H9 (cell line): ENCODE measurements at regions not wholly inside any gene's neighbourhood (a gene's known extent, or its start where the extent isn't known, plus 50 kb on each side); places are given as distances from the start of the nearest gene placed in this dataset.

Experiments
- DNase-seq: peaks from one replicate; pipeline ENCODE4 v3.0.0-alpha.2; 2017
- H2AFZ ChIP-seq: one replicate; pipeline ENCODE4 v1.6.1; 2013; ENCODE audit warnings: mild to moderate bottlenecking, low read length, control low read depth, moderate library complexity
- H2AK5ac ChIP-seq: 2 replicates; pipeline ENCODE4 v1.6.1; 2013; ENCODE audit warnings: low read length, control low read depth, mixed read lengths; ENCODE audit not compliant: insufficient read length
- H2BK120ac ChIP-seq: one replicate; pipeline ENCODE4 v1.6.1; 2013; ENCODE audit warnings: low read depth, mild to moderate bottlenecking, low read length, control low read depth, inconsistent platforms; ENCODE audit not compliant: poor library complexity, severe bottlenecking
- H2BK12ac ChIP-seq: 2 replicates; pipeline ENCODE4 v1.6.1; 2013; ENCODE audit warnings: low read length, control low read depth, mixed read lengths, low read depth; ENCODE audit not compliant: insufficient read length
- H2BK15ac ChIP-seq: 2 replicates; pipeline ENCODE4 v1.6.1; 2013; ENCODE audit warnings: low read depth, low read length, control low read depth
- H2BK20ac ChIP-seq: one replicate; pipeline ENCODE4 v1.6.1; 2013; ENCODE audit warnings: low read depth, mild to moderate bottlenecking, low read length, control low read depth, inconsistent platforms; ENCODE audit not compliant: poor library complexity, severe bottlenecking
- H2BK5ac ChIP-seq: 2 replicates; pipeline ENCODE4 v1.6.1; 2013; ENCODE audit warnings: low read length, control low read depth, mixed read lengths; ENCODE audit not compliant: insufficient read length
- H3K14ac ChIP-seq: 2 replicates; pipeline ENCODE4 v1.6.1; 2013; ENCODE audit warnings: low read length, control low read depth; ENCODE audit not compliant: insufficient read depth
- H3K18ac ChIP-seq: 2 replicates; pipeline ENCODE4 v1.6.1; 2013; ENCODE audit warnings: low read depth, mild to moderate bottlenecking, mixed read lengths, low read length, control low read depth; ENCODE audit not compliant: insufficient read length
- H3K23ac ChIP-seq: 2 replicates; pipeline ENCODE4 v1.6.1; 2013; ENCODE audit warnings: low read length, control low read depth, mixed read lengths, low read depth; ENCODE audit not compliant: insufficient read length
- H3K23me2 ChIP-seq: 2 replicates; pipeline ENCODE4 v1.6.1; 2013; ENCODE audit warnings: low read depth, mild to moderate bottlenecking, mixed read lengths, low read length, control low read depth; ENCODE audit not compliant: insufficient read length, poor library complexity, severe bottlenecking
- H3K27ac ChIP-seq: 2 replicates; pipeline ENCODE4 v1.5.1; 2013; ENCODE audit warnings: low read length, control low read depth, mixed read lengths, low read depth; ENCODE audit not compliant: insufficient read length
- H3K27me3 ChIP-seq: 2 replicates; pipeline ENCODE4 v1.6.1; 2013; ENCODE audit warnings: low read length, control low read depth, inconsistent platforms; ENCODE audit not compliant: insufficient read depth
- H3K4ac ChIP-seq: 2 replicates; pipeline ENCODE4 v1.6.1; 2013; ENCODE audit warnings: low read depth, mild to moderate bottlenecking, control low read depth, inconsistent platforms, low read length, moderate library complexity
- H3K4me1 ChIP-seq: 2 replicates; pipeline ENCODE4 v1.6.1; 2013; ENCODE audit warnings: low read length, control low read depth, inconsistent platforms; ENCODE audit not compliant: insufficient read depth
- H3K4me2 ChIP-seq: 2 replicates; pipeline ENCODE4 v1.6.1; 2013; ENCODE audit warnings: low read length, control low read depth, mixed read lengths; ENCODE audit not compliant: insufficient read length, insufficient read depth
- H3K56ac ChIP-seq: 2 replicates; pipeline ENCODE4 v1.6.1; 2013; ENCODE audit warnings: low read depth, mild to moderate bottlenecking, mixed read lengths, low read length, control low read depth; ENCODE audit not compliant: insufficient read length
- H3K79me1 ChIP-seq: 2 replicates; pipeline ENCODE4 v1.6.1; 2013; ENCODE audit warnings: low read depth, mild to moderate bottlenecking, moderate library complexity, low read length, control low read depth, inconsistent platforms; ENCODE audit not compliant: insufficient read depth, poor library complexity, severe bottlenecking
- H3K79me2 ChIP-seq: 2 replicates; pipeline ENCODE4 v1.6.1; 2013; ENCODE audit warnings: low read length, control low read depth, inconsistent platforms; ENCODE audit not compliant: insufficient read depth
- H3K9ac ChIP-seq: 2 replicates; pipeline ENCODE4 v1.6.1; 2013; ENCODE audit warnings: low read length, control low read depth, mixed read lengths; ENCODE audit not compliant: insufficient read length; ENCODE audit errors: extremely low read depth
- H3K9me3 ChIP-seq: one replicate; pipeline ENCODE4 v1.6.1; 2013; ENCODE audit warnings: low read depth, low read length, inconsistent platforms; ENCODE audit not compliant: control insufficient read depth
- H3T11ph ChIP-seq: one replicate; pipeline ENCODE4 v1.6.1; 2013; ENCODE audit warnings: mild to moderate bottlenecking, low read length, control low read depth, inconsistent platforms
- H4K20me1 ChIP-seq: one replicate; pipeline ENCODE4 v1.6.1; 2013; ENCODE audit not compliant: control insufficient read depth, insufficient read length, insufficient read depth
- H4K5ac ChIP-seq: 2 replicates; pipeline ENCODE4 v1.6.1; 2013; ENCODE audit warnings: low read depth, mild to moderate bottlenecking, mixed read lengths, low read length, control low read depth; ENCODE audit not compliant: insufficient read length
- H4K8ac ChIP-seq: replicated peaks from 2 replicates; pipeline ENCODE4 v1.6.1; 2013; ENCODE audit warnings: low read length, control low read depth, mixed read lengths, low read depth; ENCODE audit not compliant: insufficient read length
- H4K91ac ChIP-seq: 2 replicates; pipeline ENCODE4 v1.6.1; 2013; ENCODE audit warnings: low read depth, mild to moderate bottlenecking, moderate library complexity, mixed read lengths, low read length, control low read depth; ENCODE audit not compliant: insufficient read length
- H3K27ac Mint-ChIP-seq, 3 experiments: 2 replicates in 2 of 3; 3 replicates in 1 of 3; pipeline ENCODE4 v1.8.0; 2020 to 2021; ENCODE audit warnings: mixed read lengths in 3 of 3, mild to moderate bottlenecking in 1 of 3, moderate library complexity in 1 of 3
- H3K27me3 Mint-ChIP-seq: 2 replicates; pipeline ENCODE4 v1.8.0; 2021; ENCODE audit warnings: low read depth, mild to moderate bottlenecking, moderate library complexity, mixed read lengths
- H3K36me3 Mint-ChIP-seq, 3 experiments: 2 replicates in 2 of 3; 3 replicates in 1 of 3; pipeline ENCODE4 v1.8.0; 2020 to 2021; ENCODE audit warnings: low read depth in 3 of 3, mixed read lengths in 3 of 3; ENCODE audit not compliant: insufficient read depth in 1 of 3
- H3K4me1 Mint-ChIP-seq, 2 experiments: 2 replicates each; pipeline ENCODE4 v1.8.0; 2020; ENCODE audit warnings: mixed read lengths in 2 of 2
- H3K4me3 Mint-ChIP-seq, 2 experiments: 2 replicates in 1 of 2; 3 replicates in 1 of 2; pipeline ENCODE4 v1.8.0; 2020 to 2021; ENCODE audit warnings: mild to moderate bottlenecking in 2 of 2, mixed read lengths in 2 of 2, moderate library complexity in 1 of 2
- H3K9me3 Mint-ChIP-seq, 2 experiments: 2 replicates in 1 of 2; 3 replicates in 1 of 2; pipeline ENCODE4 v1.8.0; 2020; ENCODE audit warnings: mild to moderate bottlenecking in 2 of 2, mixed read lengths in 2 of 2, moderate library complexity in 1 of 2
- WGBS: extraction: QIAGEN DNeasy Blood & Tissue Kit; methylation state at CpG from one replicate; pipeline ENCODE4 v1.1.7; 2013; ENCODE audit warnings: missing lambda C conversion rate, low lambda C conversion rate, mixed read lengths; ENCODE audit not compliant: insufficient read length; ENCODE audit errors: extremely low coverage; 5-methylcytosine and 5-hydroxymethylcytosine counted together
- TF ChIP-seq, protein P1 (sequence below): fragments of 200-600 bp; sonication (generic); conservative IDR thresholded peaks from 3 replicates; pipeline ENCODE4 v1.8.0; 2021; ENCODE audit warnings: antibody characterized with exemption, mild to moderate bottlenecking

GRCh38 chr13:29933401-29933800 is 83.0 kb upstream of the UBL3 start:
- Histone ChIP-seq H3K79me2 (no peaks in the 10 kb centered on the region), H3K4me2 (no peak overlapping the region), H3K23me2 (no peaks in the 10 kb centered on the region), H3K14ac (no peak overlapping the region), H4K5ac (no peak overlapping the region), H3T11ph (no peak overlapping the region), H4K20me1 (no peaks in the 10 kb centered on the region), H4K91ac (no peak overlapping the region), H3K79me1 (no peaks in the 10 kb centered on the region), H2BK20ac (no peak overlapping the region), H3K23ac (no peak overlapping the region), H2BK15ac (no peak overlapping the region), H3K4me1 (no peaks in the 10 kb centered on the region; the same call in 1 of the 2 replicates), H2AK5ac (no peak overlapping the region), H3K27me3 (no peaks in the 10 kb centered on the region), H2BK5ac (no peak overlapping the region), H4K8ac (no peak overlapping the region), H3K27ac (no peak overlapping the region), H3K4ac (no peak overlapping the region), H3K18ac (no peak overlapping the region), H2BK12ac (no peak overlapping the region), H3K9me3 (no peaks in the 10 kb centered on the region), H3K56ac (no peak overlapping the region), H2AFZ (no peak overlapping the region), H3K9ac (no peak overlapping the region), H2BK120ac (no peak overlapping the region)
- H3K4me1 Mint-ChIP-seq: peaks cover 37% of the 10 kb centered on the region in 2 experiments
- TF ChIP-seq, protein P1, sequence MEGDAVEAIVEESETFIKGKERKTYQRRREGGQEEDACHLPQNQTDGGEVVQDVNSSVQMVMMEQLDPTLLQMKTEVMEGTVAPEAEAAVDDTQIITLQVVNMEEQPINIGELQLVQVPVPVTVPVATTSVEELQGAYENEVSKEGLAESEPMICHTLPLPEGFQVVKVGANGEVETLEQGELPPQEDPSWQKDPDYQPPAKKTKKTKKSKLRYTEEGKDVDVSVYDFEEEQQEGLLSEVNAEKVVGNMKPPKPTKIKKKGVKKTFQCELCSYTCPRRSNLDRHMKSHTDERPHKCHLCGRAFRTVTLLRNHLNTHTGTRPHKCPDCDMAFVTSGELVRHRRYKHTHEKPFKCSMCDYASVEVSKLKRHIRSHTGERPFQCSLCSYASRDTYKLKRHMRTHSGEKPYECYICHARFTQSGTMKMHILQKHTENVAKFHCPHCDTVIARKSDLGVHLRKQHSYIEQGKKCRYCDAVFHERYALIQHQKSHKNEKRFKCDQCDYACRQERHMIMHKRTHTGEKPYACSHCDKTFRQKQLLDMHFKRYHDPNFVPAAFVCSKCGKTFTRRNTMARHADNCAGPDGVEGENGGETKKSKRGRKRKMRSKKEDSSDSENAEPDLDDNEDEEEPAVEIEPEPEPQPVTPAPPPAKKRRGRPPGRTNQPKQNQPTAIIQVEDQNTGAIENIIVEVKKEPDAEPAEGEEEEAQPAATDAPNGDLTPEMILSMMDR: no peak
- H3K9me3 Mint-ChIP-seq: no peaks in the 10 kb centered on the region; a peak in 1 of 5 replicates
- H3K27ac Mint-ChIP-seq: no peak overlapping the region
- DNase-seq: no peak
- peaks cover 0 to 1% (median 0%) of the 10 kb centered on the region in 3 experiments; a peak in 2 of 7 replicates for H3K36me3 Mint-ChIP-seq
- no CpG with 5 or more reads among the region's 6 CpGs for WGBS
- no peak overlapping the region for H3K4me3 Mint-ChIP-seq
- H3K27me3 Mint-ChIP-seq: peaks cover 32% of the 10 kb centered on the region
